GM12878 (cell line): ENCODE measurements at regions not wholly inside any gene's neighbourhood (a gene's known extent, or its start where the extent isn't known, plus 50 kb on each side); places are given as distances from the start of the nearest gene placed in this dataset.

Experiments used
- BCL11A ChIP-seq: IDR thresholded peaks from 2 replicates; pipeline ENCODE4 v1.6.1; 2011; ENCODE audit warnings: low read depth, low read length
- CTCF ChIP-seq, 3 experiments: IDR thresholded peaks in 2 of 3; conservative IDR thresholded peaks in 1 of 3; 2 replicates each; pipeline ENCODE4 v1.5.1; 2011; ENCODE audit warnings: low read depth in 3 of 3, low read length in 3 of 3, mild to moderate bottlenecking in 3 of 3, control low read depth in 2 of 3, moderate library complexity in 2 of 3, inconsistent platforms in 1 of 3, mixed read lengths in 1 of 3; ENCODE audit not compliant: control insufficient read depth in 2 of 3, insufficient read depth in 1 of 3; ENCODE audit errors: extremely low read depth in 1 of 3
- IRF5 ChIP-seq: fragments of 450-650 bp; IDR thresholded peaks from 2 replicates; pipeline ENCODE4 v1.6.1; 2017; ENCODE audit warnings: borderline replicate concordance
- MAX ChIP-seq: IDR thresholded peaks from 2 replicates; pipeline ENCODE4 v1.6.1; 2012; ENCODE audit warnings: low read depth, low read length, improper control_type of control experiment

- TF ChIP-seq BCL11A: no peak
- TF ChIP-seq CTCF (IDR thresholded peaks at IDR 0.05 in 2 of 3, conservative IDR thresholded peaks at IDR 0.05 in 1 of 3; ENCODE audit: control insufficient read depth in 2 of 3, extremely low read depth in 1 of 3, insufficient read depth in 1 of 3, low read depth in 3 of 3, low read length in 3 of 3): no peak
- TF ChIP-seq MAX: no peak
- no peak for TF ChIP-seq IRF5
Observed at GRCh38 chr14:44700184-44700583, 193.1 kb upstream of the FSCB start.
